ENCODE measurements at regions not wholly inside any gene's neighbourhood (a gene's known extent, or its start where the extent isn't known, plus 50 kb on each side); places are given as distances from the start of the nearest gene placed in this dataset.

GRCh38 chr7:112994656-112995055 lies 92.0 kb downstream of the GPR85 start:
- TF ChIP-seq GATA2 (IDR thresholded peaks at IDR 0.05; ENCODE audit: low read depth, low read length) (no peak), GATA3 (IDR thresholded peaks at IDR 0.05; ENCODE audit: low read depth, low read length) (no peak)

Data from SH-SY5Y (cell line).